ENCODE measurements at regions not wholly inside any gene's neighbourhood (a gene's known extent, or its start where the extent isn't known, plus 50 kb on each side); places are given as distances from the start of the nearest gene placed in this dataset.

- Mint-ChIP-seq H3K27ac (no peak overlapping the region), H3K36me3 (ENCODE audit: low read depth) (no peaks in the 10 kb centered on the region), H3K27me3 (ENCODE audit: low read depth, poor library complexity) (no peaks in the 10 kb centered on the region), H3K9me3 (no peaks in the 10 kb centered on the region), H3K4me1 (no peaks in the 10 kb centered on the region), H3K4me3 (no peak overlapping the region)
- no peak for TF ChIP-seq CTCF (IDR thresholded peaks at IDR 0.05)
- DNase-seq, result no peak
Observed at GRCh38 chr4:58368221-58368620, 1258.0 kb upstream of the IGFBP7 start.

GRCh38 chr4:58360354-58361133, 1250.4 kb upstream of the IGFBP7 start:
- DNase-seq, result no peak

GRCh38 chr4:58359590-58359989, 1249.4 kb upstream of the IGFBP7 start:
- H3K4me1 Mint-ChIP-seq, result no peaks in the 10 kb centered on the region
- no peak overlapping the region for H3K27ac Mint-ChIP-seq
- H3K27me3 Mint-ChIP-seq (ENCODE audit: low read depth, poor library complexity), result no peaks in the 10 kb centered on the region
- TF ChIP-seq CTCF (IDR thresholded peaks at IDR 0.05), result no peak
- no peaks in the 10 kb centered on the region for H3K36me3 Mint-ChIP-seq (ENCODE audit: low read depth)
- peaks cover 34% of the 10 kb centered on the region for H3K9me3 Mint-ChIP-seq
- DNase-seq, result no peak
- H3K4me3 Mint-ChIP-seq, result no peak overlapping the region

More at GRCh38 chr4:58360354-58361133, 1250.4 kb upstream of the IGFBP7 start:
- no peak for TF ChIP-seq CTCF (IDR thresholded peaks at IDR 0.05)
- no peaks in the 10 kb centered on the region for H3K36me3 Mint-ChIP-seq (ENCODE audit: low read depth)
- H3K27ac Mint-ChIP-seq, result no peak overlapping the region
- H3K4me1 Mint-ChIP-seq, result no peaks in the 10 kb centered on the region
- H3K27me3 Mint-ChIP-seq (ENCODE audit: low read depth, poor library complexity), result no peaks in the 10 kb centered on the region
- H3K4me3 Mint-ChIP-seq, result no peak overlapping the region
- peaks cover 34% of the 10 kb centered on the region for H3K9me3 Mint-ChIP-seq

GRCh38 chr4:58357947-58358346, 1247.8 kb upstream of the IGFBP7 start:
- H3K27me3 Mint-ChIP-seq (ENCODE audit: low read depth, poor library complexity), result no peaks in the 10 kb centered on the region
- H3K4me1 Mint-ChIP-seq, result no peaks in the 10 kb centered on the region
- no peak overlapping the region for H3K4me3 Mint-ChIP-seq
- no peak for TF ChIP-seq CTCF (IDR thresholded peaks at IDR 0.05)
- no peak overlapping the region for H3K27ac Mint-ChIP-seq
- no peaks in the 10 kb centered on the region for H3K36me3 Mint-ChIP-seq (ENCODE audit: low read depth)
- no peak for DNase-seq
- peaks cover 34% of the 10 kb centered on the region for H3K9me3 Mint-ChIP-seq

- Mint-ChIP-seq H3K27me3 (ENCODE audit: low read depth, poor library complexity) (no peaks in the 10 kb centered on the region), H3K4me3 (no peak overlapping the region), H3K36me3 (ENCODE audit: low read depth) (no peaks in the 10 kb centered on the region), H3K27ac (no peak overlapping the region), H3K9me3 (no peaks in the 10 kb centered on the region), H3K4me1 (no peaks in the 10 kb centered on the region)
- DNase-seq, result no peak
- no peak for TF ChIP-seq CTCF (IDR thresholded peaks at IDR 0.05)
Observed at GRCh38 chr4:58325070-58325469, 1214.9 kb upstream of the IGFBP7 start.

GRCh38 chr4:58313444-58313843, 1203.3 kb upstream of the IGFBP7 start:
- H3K27me3 Mint-ChIP-seq (ENCODE audit: low read depth, poor library complexity), result peaks cover 3% of the 10 kb centered on the region
- no peak for TF ChIP-seq CTCF (IDR thresholded peaks at IDR 0.05)
- H3K9me3 Mint-ChIP-seq, result no peaks in the 10 kb centered on the region
- H3K4me1 Mint-ChIP-seq, result no peaks in the 10 kb centered on the region
- no peak for DNase-seq
- H3K36me3 Mint-ChIP-seq (ENCODE audit: low read depth), result no peaks in the 10 kb centered on the region
- H3K4me3 Mint-ChIP-seq, result no peak overlapping the region
- H3K27ac Mint-ChIP-seq, result no peak overlapping the region
